Neural cell (in vitro differentiated cells): ENCODE measurements at regions not wholly inside any gene's neighbourhood (a gene's known extent, or its start where the extent isn't known, plus 50 kb on each side); places are given as distances from the start of the nearest gene placed in this dataset.

Experiments
- EP300 ChIP-seq: fragments of 450-650 bp; conservative IDR thresholded peaks from 2 replicates; pipeline ENCODE4 v1.6.1; 2014; ENCODE audit warnings: antibody characterized with exemption, mild to moderate bottlenecking, moderate library complexity; ENCODE audit not compliant: poor library complexity, severe bottlenecking
- EZH2 ChIP-seq: fragments of 200-600, 300-800 bp; shearing (Covaris generic), sonication (generic); IDR thresholded peaks from 2 replicates; pipeline ENCODE4 v1.6.1; 2014; ENCODE audit warnings: antibody characterized with exemption, low read length, borderline replicate concordance, mild to moderate bottlenecking; ENCODE audit not compliant: insufficient read depth, poor library complexity, severe bottlenecking
- MXI1 ChIP-seq: fragments of 450-650 bp; conservative IDR thresholded peaks from 2 replicates; pipeline ENCODE4 v1.6.1; 2014; ENCODE audit warnings: antibody characterized with exemption, mild to moderate bottlenecking; ENCODE audit not compliant: poor library complexity, severe bottlenecking
- POLR2AphosphoS5 ChIP-seq: IDR thresholded peaks from 2 replicates; pipeline ENCODE4 v1.6.1; 2012
- RAD21 ChIP-seq: fragments of 450-650 bp; conservative IDR thresholded peaks from 2 replicates; pipeline ENCODE4 v1.6.1; 2014; ENCODE audit warnings: antibody characterized with exemption, mild to moderate bottlenecking, moderate library complexity
- REST ChIP-seq: IDR thresholded peaks from 2 replicates; pipeline ENCODE4 v1.6.1; 2012; ENCODE audit warnings: borderline replicate concordance
- TF ChIP-seq, protein P1 (sequence below): fragments of 450-650 bp; IDR thresholded peaks from 2 replicates; pipeline ENCODE4 v1.5.1; 2014; ENCODE audit warnings: antibody characterized with exemption, mild to moderate bottlenecking, moderate library complexity; ENCODE audit not compliant: poor library complexity, severe bottlenecking

GRCh38 chr10:71127104-71127503, 85.3 kb upstream of the UNC5B start:
- no peak for TF ChIP-seq EZH2
- TF ChIP-seq, protein P1, sequence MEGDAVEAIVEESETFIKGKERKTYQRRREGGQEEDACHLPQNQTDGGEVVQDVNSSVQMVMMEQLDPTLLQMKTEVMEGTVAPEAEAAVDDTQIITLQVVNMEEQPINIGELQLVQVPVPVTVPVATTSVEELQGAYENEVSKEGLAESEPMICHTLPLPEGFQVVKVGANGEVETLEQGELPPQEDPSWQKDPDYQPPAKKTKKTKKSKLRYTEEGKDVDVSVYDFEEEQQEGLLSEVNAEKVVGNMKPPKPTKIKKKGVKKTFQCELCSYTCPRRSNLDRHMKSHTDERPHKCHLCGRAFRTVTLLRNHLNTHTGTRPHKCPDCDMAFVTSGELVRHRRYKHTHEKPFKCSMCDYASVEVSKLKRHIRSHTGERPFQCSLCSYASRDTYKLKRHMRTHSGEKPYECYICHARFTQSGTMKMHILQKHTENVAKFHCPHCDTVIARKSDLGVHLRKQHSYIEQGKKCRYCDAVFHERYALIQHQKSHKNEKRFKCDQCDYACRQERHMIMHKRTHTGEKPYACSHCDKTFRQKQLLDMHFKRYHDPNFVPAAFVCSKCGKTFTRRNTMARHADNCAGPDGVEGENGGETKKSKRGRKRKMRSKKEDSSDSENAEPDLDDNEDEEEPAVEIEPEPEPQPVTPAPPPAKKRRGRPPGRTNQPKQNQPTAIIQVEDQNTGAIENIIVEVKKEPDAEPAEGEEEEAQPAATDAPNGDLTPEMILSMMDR = no peak
- no peak for TF ChIP-seq REST
- TF ChIP-seq POLR2AphosphoS5 = no peak
- TF ChIP-seq EP300 = peak; percentile 21
- peak; percentile 23 for TF ChIP-seq RAD21
- TF ChIP-seq MXI1 = no peak
